Pons (tissue), 1 donor: ENCODE measurements at regions not wholly inside any gene's neighbourhood (a gene's known extent, or its start where the extent isn't known, plus 50 kb on each side); places are given as distances from the start of the nearest gene placed in this dataset.

Experiments
- DNase-seq: peaks from one replicate; pipeline ENCODE4 v3.0.0-alpha.2; 2016; ENCODE audit warnings: low spot score

DNA sequence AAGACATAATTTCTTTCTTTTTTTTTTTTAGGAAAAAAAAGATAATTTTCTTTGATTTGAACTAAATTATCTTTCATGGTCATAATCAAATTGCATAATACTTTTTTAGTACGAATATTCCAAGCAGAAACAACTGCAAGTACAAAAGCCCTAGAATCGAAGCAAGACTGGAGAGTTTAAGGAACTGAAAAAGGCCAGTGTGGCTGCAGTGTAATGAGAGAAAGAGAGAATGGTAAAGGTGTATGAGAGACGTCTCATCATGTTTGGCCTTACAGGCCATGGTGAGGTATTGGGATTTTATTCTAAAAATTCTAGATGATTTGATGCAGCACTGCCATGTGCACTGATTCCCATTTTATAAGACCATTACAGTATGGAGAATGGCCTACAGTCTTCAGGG is 180.9 kb downstream of the SUCNR1 start:
- DNase-seq: no peak

DNA sequence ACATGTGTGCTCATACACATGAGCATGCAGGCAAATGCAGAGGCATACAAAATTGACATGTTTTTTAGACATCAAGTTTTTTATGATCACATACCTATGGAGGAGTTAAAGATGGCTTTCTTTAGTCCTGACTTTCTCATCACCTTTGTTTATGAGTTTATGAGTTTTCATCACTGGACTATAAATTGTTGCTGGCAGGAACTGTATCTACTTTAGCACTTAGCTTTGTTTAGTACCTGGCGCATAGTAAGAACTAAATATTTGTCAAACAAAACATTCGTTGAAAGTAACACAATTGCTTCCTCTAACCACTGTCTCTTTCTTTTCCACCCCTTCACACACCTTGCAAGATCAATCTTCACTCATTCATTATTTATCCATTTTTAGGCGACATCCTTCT is 182.6 kb downstream of the SUCNR1 start:
- no peak for DNase-seq

DNA sequence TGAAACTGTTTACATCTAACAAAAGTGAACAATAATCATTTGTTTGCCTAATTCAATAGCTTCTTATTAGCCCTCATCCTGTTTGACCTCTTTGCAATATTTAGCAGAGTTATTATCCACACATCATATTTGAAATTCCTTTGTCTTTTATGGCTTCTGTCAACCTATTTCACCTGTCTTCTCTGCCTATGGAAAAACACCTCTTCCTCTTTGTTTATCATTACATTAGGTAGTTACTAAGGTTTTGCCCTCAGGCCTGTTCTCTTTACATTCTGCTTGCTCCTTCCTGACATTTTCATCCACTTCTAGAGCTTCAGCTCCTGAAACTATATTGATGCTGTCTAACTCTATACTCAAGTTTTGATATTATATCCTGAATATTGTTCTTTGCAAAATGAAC is 183.0 kb downstream of the SUCNR1 start:
- no peak for DNase-seq

DNA sequence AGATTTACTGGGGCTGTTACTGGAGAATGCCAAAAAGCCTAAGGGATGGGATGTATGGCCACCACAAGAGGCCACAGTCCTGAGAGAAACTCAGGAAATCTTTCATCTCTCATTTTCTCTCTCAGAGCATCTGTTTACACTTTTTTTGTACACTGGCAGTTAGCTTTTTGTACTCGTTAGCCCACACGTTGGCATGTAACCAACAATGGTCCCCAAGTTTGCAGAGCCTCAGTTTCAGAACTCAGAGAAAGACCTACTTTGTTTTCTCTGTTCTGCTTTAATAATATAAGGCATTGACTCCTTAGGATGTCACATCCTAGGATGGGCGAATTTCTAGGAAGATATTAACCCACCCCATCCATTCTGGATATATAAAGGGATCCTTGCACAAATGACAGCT is 183.5 kb downstream of the SUCNR1 start:
- DNase-seq: no peak

DNA sequence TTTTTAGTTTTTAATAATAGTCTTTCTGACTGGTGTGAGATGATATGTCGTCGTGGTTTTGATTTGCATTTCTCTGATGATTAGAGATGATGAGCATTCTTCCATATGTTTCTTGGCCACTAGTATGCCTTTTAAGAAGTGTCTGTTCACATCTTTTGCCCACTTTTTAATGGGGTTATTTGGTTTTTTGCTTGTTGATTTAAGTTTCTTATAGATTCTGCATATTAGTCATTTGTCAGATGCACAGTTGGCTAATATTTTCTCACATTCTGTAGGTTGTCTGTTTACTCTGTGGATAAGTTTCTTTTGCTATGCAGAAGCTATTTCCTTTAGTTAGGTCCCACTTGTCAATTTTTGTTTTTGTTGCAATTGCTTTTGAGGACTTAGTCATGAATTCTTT is 185.4 kb downstream of the SUCNR1 start:
- no peak for DNase-seq

DNA sequence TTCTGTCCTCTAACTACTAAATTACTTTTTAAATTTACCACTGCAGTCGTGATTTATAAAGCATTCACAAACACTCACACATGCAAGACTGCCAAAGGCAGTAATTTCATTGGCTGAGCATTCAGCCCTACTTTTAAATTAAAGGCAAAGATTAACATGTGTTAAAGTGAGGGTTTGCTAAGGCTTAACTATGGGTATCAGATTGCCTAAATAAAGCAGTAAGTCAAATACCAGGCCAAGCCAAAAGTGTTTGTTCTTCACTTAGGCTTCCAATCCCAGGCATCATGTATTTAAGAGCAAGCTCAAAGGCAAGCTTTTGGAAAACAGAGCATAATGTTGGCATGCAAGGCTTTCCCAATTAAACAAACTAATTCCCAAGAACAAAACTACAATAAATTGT is 187.3 kb downstream of the SUCNR1 start:
- DNase-seq: no peak

DNA sequence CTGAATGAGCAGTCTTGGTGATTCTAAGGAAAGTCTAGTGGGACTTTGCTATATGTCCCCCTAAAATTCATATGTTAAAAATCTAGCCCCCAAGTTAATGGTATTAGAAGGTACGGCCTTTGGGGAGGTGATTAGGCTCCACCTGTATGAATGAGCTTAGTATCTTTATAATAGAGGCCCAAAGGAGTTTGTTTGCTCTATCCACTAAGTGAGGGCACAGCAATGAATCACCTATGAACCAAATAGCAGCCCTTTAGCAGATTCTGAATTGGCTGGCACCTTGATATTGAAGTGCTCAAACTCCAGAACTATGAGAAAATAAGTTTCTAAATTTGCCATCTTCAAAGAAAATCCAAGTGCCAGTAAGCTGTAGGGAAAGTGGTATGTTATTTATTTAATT is 187.9 kb downstream of the SUCNR1 start:
- DNase-seq: no peak

DNA sequence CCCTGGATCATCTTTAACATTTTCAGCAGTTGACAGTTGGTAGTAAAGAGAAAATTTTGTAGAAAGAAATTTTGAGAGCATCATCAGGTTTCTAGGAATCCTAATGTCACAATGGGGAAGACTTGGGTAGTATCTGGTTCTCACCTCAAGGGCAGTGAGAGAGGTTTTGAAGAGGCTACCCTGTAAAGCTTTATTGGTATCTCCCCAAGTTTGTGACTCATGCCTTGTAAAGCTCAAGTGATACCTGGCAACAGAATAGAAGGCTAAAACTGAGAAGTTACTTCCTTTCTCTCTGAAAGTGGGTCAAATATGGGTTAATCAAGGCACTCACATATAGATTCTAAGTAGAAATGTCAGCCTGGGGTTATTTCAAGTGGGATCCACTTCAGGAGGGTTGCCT is 196.4 kb downstream of the SUCNR1 start:
- DNase-seq: no peak

DNA sequence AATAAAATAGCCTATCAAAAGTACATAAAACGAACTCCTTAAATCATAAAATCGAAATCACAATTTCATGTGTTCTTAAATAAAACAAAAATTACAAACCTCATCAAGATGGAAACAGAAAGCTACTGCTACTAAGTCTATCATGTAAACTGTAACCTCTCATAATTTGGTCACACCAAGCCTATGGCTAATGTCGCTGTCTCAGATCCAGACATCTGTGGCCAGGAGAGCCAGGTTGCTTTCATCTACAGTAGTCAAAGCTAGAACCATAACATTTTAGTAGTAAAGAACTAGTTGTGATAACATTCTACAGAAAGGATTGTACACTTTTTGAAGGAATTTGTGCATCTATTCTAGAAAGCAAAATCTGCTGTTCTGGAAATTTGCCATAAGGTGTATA is 197.4 kb upstream of the MBNL1 start:
- DNase-seq: no peak

DNA sequence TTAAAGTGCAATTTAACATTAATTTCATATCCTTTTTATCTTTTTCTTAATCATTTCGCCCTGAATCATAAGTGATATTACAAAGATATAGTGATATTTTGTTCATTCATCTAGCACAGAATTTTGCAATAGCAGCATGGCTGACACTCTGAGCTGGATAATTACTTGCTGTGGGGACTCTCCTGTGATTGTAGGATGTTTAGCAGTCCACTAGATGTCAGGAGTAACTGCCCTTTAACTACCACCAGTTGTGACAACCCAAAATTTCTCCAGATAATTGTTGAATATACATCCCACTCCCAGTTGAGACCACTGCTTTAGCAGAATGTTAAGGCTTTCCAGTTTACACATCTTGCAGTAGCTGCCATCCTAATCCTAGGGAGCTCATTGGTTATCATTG is 196.8 kb upstream of the MBNL1 start:
- peak; percentile 22 for DNase-seq

DNA sequence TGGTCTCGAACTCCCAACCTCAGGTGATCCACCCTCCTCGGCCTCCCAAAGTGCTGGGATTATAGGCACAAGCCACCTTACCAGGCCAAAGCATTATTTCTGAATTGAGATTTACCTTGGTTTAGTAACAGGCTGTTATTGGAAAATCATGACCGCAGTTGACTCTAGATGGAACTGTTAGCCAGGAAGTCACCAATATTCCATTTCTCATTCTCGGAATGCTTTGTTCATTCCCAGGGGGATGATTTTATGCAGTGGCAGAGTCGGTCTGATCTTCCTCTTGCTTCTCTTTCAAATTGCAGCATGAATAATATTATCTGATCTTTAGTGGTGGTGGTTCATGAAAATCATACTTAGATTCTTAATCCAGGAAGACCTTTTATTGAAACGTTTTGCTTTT is 195.5 kb upstream of the MBNL1 start:
- DNase-seq: no peak

DNA sequence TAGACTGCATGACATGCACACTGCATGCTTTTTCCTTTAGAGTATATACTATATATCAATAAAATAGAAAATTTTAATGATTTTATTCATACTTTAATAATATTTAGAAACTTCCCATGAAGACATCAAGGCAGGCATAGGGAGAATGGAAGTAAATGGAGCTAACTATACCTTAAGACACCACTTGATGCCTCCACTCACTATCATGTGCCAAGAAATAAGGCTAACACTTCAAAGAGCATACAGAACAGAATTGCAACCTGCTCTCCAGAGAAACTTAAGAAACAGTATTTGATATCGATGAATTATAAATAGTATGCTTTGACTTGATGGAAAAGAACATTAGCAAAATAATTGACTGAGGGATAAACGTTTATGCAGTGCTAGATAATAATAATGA is 192.6 kb upstream of the MBNL1 start:
- no peak for DNase-seq

DNA sequence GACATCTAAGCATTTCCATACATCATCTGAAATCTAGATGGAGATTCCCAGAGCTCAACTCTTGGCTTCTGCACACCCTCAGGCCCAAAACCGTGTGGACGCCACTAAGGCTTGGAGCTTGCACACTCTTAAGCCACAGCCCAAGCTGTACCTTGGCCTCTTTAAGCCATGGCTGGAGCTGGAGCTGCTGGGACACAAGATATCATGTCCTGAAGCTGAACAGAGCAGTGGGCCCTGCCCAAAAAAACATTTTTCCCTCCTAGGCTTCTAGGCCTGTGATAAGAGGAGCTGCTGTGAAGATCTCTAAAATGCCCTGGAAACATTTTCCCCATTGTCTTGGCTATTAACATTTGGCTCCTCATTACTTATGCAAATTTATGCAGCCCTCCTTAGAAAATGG is 188.7 kb upstream of the MBNL1 start:
- DNase-seq: no peak

DNA sequence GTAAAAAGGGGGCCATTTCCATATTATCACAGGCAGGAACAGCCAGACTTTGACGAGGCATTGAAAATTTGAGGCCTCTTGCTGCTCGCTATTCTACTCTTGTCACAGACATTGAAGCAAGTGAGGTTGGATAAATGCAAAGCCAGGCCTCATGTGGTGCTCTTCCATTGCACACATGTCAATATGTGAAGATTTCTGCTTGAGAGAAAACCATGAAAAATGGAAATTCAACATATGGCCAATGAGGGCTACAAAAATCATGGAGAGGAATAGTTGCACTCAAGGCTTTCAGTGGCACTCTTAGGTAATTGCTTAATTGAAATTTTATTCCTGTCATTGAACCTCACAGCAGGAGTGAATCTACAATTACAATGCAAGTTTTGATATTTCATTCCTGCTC is 185.6 kb upstream of the MBNL1 start:
- DNase-seq: no peak

DNA sequence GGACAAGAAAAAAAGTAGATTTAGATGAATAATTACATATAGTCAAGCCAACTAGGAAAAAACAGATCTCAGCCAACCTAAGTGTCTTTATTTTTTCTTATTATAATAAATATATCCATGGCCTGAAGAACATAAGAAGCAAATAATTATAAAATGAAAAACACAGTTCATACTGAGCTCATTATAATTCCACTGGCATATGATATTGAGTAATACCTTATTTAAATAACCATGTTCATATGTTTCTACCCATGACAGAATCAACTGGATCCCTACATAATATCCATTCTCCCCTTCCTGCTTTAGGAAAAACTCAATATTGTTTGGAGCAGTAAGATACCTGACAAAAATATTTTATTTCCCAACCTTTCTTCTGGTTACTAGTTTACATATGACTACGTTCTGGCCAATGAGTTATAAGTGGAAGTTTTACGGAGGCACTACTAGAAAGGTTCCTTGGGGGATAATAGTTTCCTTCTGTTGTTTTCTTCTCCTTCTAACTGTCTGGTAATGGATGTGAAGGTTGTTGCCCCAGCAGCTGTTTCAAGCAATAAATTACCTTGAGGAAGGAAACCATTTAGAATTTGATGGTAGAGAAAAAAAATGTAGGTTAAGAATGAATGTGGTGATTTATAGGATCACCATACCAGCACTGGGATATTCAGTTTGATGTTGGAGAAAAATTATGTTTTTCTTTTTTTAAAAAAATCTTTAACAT is 184.1 kb upstream of the MBNL1 start:
- no peak for DNase-seq

DNA sequence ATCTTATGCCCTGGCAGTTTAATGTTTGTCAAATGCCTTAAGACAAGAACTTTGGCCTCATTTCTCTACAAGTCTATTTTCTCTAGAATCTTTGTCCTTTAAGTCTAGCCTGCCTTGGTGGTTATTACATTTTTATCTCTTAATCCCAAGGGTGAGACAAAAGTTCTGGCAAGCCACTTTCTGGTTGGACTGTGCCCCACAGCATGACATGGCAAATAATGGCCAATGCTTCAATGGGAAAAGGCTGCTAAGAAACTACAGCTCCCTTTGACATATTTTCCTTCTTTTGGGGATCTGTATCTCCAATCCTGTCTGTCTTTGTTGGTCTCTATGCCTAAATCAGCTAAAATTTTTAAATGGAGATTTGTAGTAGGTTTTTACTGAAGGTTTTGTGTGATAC is 181.6 kb upstream of the MBNL1 start:
- no peak for DNase-seq

DNA sequence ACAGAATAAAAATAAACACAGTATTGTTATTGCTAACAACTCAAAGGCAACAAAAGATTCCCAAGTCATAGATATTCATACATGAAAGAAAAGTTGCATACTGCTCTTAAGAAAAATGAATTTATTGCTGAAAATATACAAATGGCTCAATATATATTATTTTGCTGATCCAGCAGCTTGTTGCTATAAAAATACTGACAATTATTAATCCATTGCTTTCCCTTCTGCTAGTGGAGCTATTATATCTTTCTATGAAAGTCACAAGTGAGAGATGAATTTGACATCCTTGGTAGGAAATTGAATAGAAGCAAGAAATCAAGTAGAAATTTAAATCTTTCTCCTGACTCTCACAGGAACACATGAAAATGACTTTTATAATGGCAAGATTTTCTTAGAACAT is 179.2 kb upstream of the MBNL1 start:
- DNase-seq: no peak

DNA sequence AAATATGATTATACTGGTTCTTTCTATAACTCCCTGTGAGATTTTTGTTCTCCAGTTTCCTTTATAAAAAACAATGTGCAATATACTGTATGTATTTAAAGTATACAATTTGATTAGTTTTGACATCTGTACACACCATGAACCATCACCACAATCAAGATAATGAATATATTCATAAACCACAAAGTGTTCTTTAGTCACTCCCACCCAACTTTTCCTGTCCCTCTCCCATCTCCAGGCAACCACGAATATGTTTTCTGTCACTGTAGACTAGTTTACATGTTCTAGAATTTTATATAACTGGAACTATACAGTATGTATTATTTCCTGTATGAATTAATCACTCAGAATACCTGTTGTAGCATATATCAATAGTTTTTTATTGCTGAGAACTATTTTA is 177.0 kb upstream of the MBNL1 start:
- DNase-seq: no peak

DNA sequence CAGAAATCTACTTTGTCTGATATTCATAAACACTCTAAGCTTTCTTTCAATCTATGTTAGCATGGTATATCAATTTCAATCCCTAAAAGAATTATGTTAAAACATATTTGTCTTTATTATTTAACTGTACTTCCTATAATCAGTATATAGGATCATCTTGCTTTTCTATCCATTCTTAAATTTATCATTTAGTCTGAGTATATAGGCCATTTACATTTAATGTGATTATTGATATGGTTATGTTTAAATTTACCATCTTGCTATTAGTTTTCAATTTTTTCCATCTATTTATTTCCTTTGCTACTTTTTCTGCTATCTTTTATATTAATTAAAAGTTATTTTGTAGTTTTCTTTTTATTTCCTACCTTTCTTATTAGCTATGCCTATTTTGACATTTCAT is 174.8 kb upstream of the MBNL1 start:
- DNase-seq: no peak

DNA sequence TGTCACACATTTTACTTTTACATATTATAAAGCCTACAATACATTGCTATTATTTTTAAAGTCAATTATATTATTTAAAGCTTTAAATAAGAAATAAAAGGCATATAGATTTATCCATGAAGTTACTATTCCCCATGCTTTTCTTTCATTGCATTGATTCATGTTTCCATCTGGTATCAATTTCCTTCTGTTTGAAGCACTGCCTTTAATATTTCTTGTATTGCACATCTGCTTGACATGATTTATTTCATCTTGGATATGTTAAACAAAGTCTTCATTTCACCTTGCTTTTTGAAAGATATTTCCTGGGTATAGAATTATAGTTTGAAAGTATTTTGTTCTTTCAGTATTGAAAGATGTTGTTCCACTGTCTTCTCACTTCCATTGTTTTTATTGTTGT is 174.3 kb upstream of the MBNL1 start:
- no peak for DNase-seq

DNA sequence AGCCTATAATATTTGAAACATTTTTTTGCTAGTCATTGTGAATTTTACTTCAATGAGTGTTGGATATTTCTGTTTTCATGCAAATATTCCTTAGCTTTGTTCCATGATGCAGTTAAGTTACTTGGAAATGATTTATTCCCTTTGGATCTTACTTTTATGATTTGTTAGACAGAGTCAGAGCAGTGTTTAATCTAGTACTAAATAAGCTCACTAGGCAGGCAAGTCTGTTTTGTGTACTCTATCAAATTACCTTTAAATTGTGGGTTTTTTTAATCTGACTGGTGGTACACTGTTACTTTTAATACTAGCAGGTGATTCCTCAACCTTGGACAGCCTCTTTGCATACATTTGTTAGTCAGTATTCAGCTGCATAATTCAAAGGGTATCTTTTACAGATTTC is 173.3 kb upstream of the MBNL1 start:
- no peak for DNase-seq

DNA sequence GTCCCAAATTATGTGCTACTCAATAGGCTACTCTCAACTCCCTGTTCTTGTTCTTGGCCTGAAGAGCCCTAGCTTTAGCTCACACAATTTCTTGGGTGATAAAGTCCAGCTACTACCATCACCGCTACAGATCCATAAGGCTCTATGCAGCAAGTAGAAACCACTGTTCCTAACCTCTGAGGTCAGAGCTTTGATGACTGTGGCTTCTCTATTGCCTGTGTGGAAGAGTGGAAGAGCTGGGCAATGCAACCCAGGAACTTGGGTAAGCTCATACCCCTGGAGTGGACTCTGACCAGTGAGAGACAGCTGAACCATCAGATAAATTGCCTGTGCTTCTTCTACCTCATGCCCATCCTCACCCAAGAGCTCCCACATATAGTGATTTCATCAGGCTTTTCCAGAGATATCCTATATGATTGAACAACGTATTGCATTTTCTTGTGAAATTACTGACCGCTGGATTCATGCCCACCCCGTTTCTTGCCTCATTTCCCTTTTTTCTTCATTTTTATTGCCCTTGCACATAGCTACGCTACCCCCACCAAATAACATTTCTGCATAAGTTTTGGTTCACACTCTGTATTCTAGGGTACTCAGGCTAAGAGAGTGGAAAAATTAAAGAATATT is 172.3 kb upstream of the MBNL1 start:
- DNase-seq: no peak

DNA sequence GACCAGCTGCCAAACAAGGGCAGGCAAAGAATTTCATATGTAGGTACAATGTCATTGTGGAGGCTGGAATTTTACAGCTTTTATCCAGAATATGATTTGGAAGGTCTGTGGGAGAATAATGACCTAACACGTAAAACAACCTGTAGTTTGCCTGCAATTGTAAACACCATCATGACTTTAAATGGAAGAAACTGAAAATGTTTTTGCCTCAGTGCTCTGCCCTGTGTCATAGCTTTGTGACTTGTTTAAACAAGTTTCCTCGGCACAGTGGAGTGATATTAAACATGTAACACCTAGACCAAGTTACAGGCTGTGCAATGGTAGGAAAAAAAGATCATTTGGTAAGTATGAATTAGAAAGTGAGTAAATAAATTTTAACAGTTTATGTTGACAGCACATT is 171.6 kb upstream of the MBNL1 start:
- no peak for DNase-seq

DNA sequence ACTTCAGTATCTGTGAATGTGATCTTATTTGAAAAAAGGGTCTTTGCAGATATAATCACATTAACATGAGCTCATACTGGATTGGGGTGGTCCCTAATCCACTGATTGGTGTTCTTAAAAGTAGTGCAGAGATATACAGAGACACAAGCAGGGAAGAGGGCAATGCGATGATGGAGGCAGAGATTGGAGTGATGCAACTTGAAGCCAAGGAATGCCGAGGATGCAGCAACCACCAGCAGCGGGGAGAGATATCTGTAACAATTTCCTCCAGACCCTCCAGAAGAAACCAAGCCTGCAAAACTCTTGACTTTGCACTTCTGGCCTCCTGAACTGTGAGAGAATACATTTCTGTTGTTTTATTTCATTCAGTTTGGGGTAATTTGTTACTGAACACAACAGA is 171.0 kb upstream of the MBNL1 start:
- DNase-seq: no peak
